Endometrial microvascular endothelial cells (primary cell): ENCODE measurements at regions not wholly inside any gene's neighbourhood (a gene's known extent, or its start where the extent isn't known, plus 50 kb on each side); places are given as distances from the start of the nearest gene placed in this dataset.

Experiments used
- in situ Hi-C: cut with HindIII; loops from 2 replicates; pipeline ENCODE4 v1.10.0; 2017; ENCODE audit warnings: low sequenced_read_pairs, low pct_unique_long_range_greater_than_20kb; ENCODE audit errors: inconsistent ontology term

DNA sequence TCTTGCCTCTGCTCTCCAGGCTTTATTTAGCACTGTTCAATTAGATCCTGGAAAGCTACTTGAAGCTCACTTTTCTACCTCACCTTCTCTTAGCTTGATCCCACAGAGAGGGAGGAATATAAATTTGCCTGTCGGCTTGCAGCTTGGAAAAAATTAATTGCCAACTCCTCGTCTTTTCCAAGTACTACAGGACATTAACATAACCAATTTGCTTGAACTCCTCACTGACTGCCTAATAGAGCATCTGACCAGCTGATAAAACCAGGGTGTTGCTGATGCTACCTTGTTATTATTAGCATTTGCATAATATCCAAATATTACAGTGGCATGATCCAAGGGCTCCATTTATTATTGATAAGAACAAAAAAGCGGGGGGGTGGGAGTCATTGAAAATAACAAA is 561.8 kb downstream of the MCTP2 start:
- in situ Hi-C loops, result no loop called here

DNA sequence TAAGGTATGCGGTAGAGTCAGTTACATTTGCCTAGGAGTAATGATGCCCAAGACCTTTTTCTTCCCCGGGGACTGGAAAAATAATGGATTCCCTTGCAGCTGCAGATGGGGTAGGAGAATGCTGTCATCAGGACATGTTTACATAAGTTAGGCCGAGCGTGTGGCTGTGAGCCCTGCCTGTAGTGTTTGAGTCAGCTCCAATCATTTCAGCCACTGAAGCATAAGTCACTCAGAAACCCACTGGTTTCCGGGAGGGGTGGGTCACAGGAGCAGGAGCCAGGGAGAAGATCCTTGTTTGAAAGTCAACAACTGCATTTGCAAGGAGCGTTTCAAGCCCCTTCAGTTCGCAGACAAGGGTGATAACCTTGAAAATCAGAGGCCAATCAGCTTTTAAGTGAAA is 562.3 kb downstream of the MCTP2 start:
- in situ Hi-C loops, result no loop called here

DNA sequence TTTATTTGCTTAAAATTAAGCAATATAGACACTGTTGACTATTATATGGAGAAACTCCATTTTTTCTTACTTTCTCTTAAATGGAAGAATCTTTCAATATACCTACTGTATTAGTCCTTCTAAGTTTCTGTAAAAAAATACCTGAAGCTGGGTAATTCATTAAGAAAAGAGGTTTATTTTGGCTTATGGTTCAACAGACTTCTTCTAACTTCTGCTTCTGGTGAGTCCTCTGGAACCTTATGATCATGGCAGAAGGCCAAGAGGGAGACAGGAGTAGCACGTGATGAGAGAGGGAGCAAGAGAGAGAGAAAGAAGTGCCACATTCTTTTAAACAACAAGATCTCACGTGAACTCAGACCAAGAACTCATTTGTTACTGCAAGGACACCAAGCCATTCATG is 573.3 kb downstream of the MCTP2 start:
- in situ Hi-C loops, result no loop called here

DNA sequence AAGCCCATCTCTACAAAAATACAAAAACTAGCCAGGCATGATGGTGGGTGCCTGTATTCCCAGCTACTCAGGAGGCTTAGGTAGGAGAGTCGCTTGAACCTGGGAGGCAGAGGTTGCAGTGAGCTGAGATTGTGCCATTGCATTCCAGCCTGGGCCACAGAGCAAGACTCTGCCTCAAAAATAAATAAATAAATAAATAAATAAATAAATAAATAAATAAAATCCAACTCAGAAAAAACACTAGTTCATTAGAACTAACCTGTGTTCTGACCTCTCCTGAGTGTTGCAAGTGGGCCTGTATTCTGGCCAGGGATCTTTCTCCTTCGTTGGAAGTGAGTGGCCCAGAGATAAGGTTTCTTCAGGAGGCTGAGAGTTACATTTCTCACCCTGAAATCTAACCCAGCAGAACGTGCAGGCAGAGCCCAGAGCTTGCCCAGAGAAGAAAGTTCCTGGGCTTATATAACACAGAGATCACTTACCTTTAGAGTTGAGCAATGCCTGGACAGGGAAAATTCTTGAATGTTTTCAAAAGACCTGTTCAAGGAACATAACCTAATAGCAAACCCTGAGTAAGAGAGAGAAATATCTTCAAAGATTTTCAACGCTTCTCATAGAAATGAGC is 583.9 kb downstream of the MCTP2 start:
- in situ Hi-C loops, result no loop called here

DNA sequence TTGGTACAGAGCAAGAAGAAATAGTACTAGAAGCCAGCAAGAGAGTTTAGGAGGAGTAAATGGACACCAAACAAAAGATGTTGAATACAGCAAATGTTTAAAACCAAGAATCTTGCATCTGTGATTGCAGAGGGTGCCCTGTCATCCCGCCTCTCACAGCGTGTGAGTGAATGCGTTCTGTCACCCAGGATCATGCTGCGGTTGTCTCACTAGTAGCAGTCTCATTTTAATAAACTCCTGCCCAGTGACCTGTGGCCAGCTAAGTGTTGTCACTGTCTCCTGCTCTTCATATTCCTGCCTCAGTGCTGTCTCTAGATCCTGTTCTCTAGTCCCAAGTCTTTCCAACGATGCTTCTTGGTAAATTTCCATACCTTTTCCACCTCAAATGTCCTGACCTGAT is 584.6 kb downstream of the MCTP2 start:
- in situ Hi-C loops, result no loop called here

DNA sequence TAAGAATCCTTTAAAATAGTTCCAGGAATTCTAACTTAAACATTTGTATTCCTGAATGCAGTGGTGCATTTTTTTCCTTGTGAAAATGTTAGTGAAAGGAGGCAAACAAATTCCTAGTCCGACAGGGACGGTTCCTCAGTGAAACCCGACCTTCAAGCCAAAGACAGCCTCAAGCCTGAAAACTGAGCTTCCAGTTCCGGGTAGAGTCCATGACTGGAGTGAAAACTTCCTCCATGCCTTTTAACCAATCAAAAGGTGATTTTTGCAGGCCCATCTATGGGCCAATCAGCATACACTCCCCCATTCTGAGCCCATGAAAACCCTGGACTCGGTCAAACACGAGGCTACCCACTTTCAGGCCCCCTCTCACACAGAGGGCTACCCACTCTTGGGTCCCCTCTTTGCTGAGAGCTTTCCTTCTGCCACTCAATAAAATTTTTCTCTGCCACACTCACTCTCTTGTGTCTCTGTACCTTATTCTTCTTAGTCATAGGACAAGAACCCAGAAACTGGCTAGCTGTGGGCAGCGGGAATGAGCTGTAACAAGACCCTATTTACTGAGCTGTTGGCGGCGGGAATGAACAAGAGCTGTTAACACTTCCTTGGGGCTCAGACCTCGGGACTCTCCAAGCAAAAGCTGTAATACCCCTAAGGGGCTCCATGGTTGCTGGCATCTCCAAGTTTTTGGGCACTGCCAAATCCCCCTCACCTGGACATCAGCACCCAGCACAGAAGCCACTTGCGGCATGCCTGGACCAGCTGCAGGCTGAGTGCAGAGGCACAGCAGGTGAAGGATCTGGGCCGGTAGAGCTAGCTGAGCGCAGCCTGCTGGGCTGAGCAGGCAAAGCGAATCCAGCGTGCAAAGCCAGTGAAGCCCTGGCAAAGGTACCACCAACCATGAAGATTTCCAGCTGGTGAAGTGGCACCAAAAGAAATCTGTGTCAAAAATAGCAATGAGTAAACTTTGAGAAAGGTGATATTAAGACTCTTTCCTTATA is 598.8 kb downstream of the MCTP2 start:
- in situ Hi-C loops, result no loop called here

DNA sequence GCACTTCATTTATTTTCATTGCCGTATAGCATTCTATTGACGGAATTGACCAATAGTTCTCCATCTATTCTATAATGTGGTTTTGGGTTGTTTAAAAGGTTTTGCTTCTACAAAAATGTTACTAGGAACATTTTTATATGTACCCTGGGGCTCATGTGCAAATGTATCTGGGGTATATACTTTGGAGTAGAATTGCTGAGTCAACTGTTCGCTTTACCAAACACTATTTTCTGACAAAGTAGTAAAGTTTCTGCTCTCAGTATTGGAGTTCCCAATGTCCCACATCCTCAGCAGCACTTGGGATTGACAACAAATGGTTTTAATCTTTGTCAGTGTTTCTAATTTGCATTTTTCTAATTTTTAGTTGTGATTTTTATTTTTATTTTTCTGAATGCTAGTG is 602.6 kb downstream of the MCTP2 start:
- in situ Hi-C loops, result no loop called here

DNA sequence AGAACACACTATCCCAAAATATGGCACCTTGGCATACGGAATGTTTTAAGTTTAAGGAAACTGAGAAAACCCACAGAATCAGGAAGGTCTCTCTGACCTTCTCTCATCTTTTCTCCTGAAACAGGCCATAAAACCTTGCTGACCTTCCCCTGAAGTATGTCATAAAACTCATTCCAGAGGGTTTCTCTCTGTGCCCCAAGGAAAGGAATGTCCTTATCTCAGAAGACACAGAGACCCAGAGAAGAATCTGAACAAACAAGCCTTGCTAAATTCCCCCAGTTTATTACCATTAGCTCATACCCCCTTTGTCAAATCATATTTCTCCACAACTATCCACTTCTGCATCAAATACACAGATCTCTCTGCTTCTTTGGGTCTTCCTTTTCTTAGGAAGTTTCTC is 603.1 kb downstream of the MCTP2 start:
- in situ Hi-C loops, result no loop called here

DNA sequence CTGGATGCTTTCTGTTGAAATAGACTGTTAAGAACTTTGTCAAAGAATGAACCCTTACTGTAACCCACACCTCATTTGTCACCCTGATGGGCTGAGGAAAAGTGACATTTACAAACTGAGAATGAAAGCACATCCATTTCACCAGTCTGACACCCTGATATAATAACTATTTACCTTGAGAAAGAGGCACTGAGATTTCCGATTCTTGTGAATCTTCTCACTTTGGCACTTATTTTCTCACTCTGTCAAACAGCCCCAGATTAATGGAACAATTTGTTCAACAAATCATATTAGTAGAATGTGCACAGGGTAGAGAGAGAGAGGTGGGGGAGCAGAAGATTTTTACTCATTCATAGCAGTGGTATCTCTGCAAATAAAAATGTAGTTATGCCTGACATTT is 606.9 kb downstream of the MCTP2 start:
- in situ Hi-C loops, result no loop called here

DNA sequence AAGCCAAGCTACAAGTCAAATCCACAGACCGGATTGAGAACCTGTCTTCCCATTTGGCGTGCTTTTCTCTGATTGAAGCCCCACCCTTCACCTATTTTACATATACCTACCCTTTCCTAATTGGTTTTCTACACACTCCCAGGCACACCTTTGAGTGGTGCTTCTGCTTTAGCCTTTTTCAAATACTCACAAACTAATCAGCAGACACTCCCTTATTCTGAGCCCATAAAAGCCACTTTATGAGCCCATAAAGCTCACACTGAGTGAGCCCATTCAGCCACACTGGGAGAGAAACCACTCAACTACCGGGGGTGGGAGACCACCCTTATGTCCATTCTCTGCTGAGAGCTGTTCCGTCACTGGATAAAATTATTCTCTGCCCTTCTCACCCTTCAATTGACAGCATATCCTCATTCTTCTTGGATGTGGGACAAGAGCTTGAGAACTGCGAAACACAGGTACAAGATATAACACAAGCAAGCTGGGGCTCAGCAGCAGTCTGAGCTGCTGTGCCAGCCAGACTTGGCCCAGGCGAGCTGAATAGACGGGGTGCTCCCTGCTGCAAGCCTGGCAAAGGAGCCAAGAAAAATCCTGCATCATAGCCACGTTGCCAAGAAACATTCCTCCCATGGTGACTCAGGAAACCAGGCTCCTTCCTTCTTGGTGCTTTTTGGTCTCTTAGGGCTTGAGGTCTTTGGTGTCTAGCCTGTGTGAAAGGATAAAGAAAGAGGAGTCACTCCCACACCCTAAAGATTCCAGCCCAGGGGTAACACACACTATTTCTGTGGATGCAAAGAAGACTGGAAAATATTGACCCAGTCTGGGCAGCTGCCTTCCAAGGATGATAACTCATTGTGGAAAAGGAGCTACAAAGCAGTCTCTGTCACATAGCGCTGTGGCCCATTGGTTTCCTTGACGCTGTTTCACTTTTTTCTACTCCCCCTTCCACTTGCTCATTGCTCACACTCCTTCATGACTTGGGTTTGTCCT is 609.7 kb downstream of the MCTP2 start:
- in situ Hi-C loops, result no loop called here

DNA sequence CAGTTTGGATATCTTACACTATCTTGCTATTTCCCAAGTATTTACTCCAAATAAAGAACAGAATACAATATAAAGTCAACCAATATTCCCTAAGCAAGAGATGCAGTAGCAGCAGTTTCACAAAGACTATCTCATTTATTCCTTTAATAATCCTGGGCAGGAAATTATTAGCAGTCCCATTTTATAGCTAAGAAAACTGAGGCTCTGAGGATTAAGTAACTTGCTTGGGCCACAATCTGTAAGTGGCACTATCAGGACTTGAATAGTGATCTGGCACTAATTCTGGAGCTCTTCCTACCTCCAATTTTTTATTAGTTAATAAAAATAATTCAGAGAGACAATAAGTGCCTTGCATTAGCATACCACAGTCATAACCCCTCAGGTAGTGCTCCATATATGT is 611.7 kb downstream of the MCTP2 start:
- in situ Hi-C loops, result no loop called here

DNA sequence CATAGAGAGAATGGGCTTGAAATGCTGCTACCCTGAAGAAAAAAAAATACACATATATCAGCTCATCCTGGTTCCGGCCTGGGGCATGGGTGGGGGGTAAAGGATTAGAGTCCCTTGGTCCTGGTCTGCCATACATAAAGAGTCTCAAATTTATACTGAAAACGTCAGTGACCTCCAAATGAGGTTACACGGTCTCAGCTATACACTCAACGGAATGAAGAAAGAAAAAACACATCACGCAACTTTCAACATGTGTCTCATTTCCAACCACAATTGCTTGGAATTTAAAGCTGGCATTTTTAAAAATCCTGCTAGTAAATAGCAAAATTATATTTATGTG is 612.8 kb downstream of the MCTP2 start:
- in situ Hi-C loops, result no loop called here

DNA sequence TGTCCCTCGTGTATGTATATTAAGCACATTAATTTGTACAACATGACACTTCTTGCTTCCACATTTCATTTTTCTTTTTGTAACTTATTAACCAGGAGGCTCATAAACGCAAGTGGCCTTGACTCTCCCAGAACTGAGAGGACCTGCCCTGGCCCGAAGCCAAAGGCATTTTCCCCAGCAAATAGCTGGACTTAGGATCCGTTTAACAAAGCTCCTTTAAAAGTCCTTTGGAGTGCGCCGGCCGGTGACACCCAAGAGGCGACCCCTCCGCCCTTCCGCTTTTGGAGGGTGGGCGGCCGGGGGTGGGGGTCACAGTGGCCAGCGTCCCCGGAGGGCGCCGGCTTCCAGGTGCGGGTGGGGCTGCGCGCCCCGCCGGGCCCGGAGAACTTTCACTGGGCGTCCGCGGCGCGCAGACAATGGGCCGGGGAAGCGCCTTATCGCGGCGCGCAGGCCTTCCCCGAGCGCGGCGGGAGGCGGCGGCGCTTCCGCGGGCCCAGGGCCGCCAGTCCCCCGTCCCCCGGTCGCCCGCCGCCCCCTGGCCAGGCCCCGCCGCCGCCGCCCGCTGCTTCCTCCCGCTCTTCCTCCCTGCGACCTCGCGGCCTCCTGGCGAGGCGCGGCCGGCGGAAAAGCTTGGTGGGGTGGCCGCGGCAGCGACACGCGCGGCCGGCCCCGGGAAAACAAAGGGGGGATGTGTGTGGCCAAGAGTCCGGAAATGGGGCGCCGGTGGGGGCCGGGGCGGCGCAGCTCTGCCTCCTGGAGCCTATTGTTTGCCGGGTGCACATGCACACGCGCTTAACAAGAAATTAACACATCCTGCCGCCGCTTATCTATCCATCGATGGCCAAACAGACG is 613.4 kb downstream of the MCTP2 start:
- in situ Hi-C loops, result no loop called here

DNA sequence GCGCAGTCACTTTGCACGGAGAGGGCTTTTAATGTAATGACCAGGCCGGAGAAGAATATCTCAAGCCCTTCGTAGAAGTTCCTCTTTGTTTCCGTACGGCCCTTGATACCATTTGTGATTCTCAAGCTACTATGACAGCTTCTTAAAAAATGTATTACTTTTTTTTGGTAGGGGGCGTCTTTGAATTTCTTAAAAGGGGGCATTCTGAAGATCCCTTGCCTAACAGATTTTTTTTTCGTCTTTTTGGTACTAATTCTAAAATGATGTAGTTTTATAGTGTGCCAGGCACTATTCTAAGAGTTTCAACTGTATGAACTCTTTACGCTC is 614.0 kb downstream of the MCTP2 start:
- in situ Hi-C loops, result no loop called here

DNA sequence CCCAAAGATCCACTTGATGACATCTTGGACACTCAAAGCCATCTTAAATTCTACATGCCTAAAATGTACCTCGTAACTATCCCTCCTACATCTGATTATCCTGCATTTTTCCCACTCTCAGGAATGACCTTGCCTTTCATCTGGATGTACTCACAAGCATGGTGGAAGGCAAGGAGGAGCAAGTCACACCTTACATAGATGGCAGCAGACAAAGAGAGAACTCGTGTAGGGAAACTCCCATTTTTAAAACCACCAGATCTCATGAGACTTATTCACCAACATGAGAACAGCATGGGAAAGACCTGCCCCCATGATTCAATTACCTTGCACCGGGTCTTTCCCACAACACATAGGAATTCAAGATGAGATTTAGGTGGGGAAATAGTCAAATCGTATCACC is 616.0 kb downstream of the MCTP2 start:
- in situ Hi-C loops, result no loop called here

DNA sequence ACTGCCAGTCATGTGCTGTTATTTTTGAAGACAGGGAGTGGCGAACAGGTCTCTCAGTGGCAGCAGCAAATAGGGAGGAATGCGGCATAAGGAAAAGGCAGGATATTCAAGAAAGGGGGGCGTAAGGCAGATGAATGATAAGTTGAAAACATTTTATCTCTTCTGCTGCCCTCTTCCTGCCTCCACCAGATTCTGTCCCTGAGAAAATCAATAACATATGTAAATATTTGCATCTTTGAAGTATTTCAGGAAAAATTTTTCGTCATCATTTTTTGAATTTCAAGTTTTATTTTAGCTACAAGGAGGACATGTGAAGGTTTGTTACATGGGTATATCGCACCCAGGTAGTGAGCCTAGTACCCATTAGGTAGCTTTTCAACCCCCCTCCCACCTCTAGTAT is 616.7 kb downstream of the MCTP2 start:
- in situ Hi-C loops, result no loop called here

DNA sequence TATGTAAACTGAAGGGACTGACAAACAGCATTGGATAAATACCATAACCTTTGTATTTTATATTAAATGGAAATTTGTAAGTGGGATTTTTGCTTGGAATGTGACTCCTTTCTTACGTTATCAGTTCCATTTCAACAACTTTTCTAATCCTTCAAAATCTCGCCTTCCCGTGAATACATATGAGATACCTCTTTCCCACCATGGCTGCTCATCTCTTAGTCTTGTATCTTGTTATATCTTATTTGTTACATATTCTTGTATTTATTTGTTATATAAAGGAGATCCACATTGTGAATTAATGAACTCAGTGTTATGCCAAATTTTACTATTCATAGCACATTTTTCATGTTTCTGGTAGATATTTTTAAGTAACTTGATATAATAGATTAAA is 623.7 kb downstream of the MCTP2 start:
- in situ Hi-C loops, result no loop called here

DNA sequence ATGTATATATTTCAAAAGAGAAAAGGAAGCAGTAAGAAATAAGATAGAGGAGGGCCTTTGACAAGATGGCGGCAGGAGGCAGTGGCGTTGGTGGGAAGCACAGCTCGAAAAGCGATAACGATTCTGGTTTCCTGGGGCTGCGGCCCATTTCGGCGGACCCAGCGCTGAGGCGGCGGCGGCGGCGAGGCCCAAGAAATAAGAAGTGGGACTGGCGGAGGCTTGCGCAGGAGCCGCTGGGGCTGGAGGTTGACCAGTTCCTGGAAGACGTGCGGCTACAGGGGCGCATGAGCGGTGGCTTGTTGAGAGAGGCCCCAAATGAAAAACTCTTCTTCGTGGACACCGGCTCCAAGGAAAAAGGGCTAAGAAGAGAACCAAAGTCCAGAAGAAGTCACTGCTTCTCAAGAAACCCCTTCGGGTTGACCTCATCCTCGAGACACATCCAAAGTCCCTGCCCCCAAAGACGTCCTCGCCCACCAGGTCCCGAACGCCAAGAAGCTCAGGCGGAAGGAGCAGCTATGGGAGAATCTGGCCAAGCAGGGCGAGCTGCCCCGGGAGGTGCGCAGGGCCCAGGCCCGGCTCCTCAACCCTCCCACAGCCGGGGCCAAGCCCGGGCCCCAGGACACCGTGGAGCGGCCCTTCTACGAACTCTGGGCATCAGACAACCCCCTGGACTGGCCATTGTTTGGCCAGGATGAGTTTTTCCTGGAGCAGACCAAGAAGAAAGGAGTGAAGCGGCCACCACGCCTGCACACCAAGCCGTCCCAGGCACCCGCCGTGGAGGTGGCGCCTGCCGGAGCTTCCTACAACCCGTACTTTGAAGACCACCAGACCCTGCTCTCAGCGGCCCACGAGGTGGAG is 624.3 kb downstream of the MCTP2 start:
- in situ Hi-C loops, result no loop called here
